ENCODE measurements at regions not wholly inside any gene's neighbourhood (a gene's known extent, or its start where the extent isn't known, plus 50 kb on each side); places are given as distances from the start of the nearest gene placed in this dataset.

GRCh38 chr2:41859615-41860514, 188.0 kb upstream of the PKDCC start:
- DNase-seq, result no peak
- Histone ChIP-seq H3K4me3 (ENCODE audit: low read length) (no peak overlapping the region), H3K4me1 (ENCODE audit: control insufficient read depth, insufficient read depth, low read length) (no peaks in the 10 kb centered on the region), H3K27me3 (ENCODE audit: control insufficient read depth, insufficient read depth, low read length) (peaks cover 3% of the 10 kb centered on the region), H3K9me3 (replicated peaks; ENCODE audit: control insufficient read depth, low read depth, low read length) (no peaks in the 10 kb centered on the region), H3K27ac (ENCODE audit: low read length) (no peak overlapping the region), H3K36me3 (ENCODE audit: control insufficient read depth, insufficient read depth, low read length) (no peaks in the 10 kb centered on the region)
- WGBS (ENCODE audit: insufficient coverage), result no CpG with 5 or more reads among the region's 9 CpGs

GRCh38 chr2:41863062-41863461, 184.8 kb upstream of the PKDCC start:
- Histone ChIP-seq H3K4me1 (ENCODE audit: control insufficient read depth, insufficient read depth, low read length) (no peaks in the 10 kb centered on the region), H3K9me3 (replicated peaks; ENCODE audit: control insufficient read depth, low read depth, low read length) (no peaks in the 10 kb centered on the region)

GRCh38 chr2:41865263-41865662, 182.6 kb upstream of the PKDCC start:
- Histone ChIP-seq H3K9me3 (replicated peaks; ENCODE audit: control insufficient read depth, low read depth, low read length) (no peaks in the 10 kb centered on the region), H3K27ac (ENCODE audit: low read length) (no peak overlapping the region), H3K27me3 (ENCODE audit: control insufficient read depth, insufficient read depth, low read length) (peaks cover 3% of the 10 kb centered on the region), H3K36me3 (ENCODE audit: control insufficient read depth, insufficient read depth, low read length) (no peaks in the 10 kb centered on the region), H3K4me1 (ENCODE audit: control insufficient read depth, insufficient read depth, low read length) (peaks cover 5% of the 10 kb centered on the region), H3K4me3 (ENCODE audit: low read length) (no peak overlapping the region)
- WGBS (ENCODE audit: insufficient coverage), result 80% methylated on average over 2 of the region's 3 CpGs
- DNase-seq, result no peak

More at GRCh38 chr2:41863062-41863461, 184.8 kb upstream of the PKDCC start:
- Histone ChIP-seq H3K36me3 (ENCODE audit: control insufficient read depth, insufficient read depth, low read length) (no peaks in the 10 kb centered on the region), H3K4me3 (ENCODE audit: low read length) (no peak overlapping the region), H3K27me3 (ENCODE audit: control insufficient read depth, insufficient read depth, low read length) (peaks cover 3% of the 10 kb centered on the region), H3K27ac (ENCODE audit: low read length) (no peak overlapping the region)
- WGBS (ENCODE audit: insufficient coverage), result 83% methylated on average over 1 of the region's 2 CpGs
- DNase-seq, result no peak

GRCh38 chr2:41867553-41867952, 180.3 kb upstream of the PKDCC start:
- Histone ChIP-seq H3K4me1 (ENCODE audit: control insufficient read depth, insufficient read depth, low read length) (peaks cover 20% of the 10 kb centered on the region), H3K27ac (ENCODE audit: low read length) (no peak overlapping the region), H3K9me3 (replicated peaks; ENCODE audit: control insufficient read depth, low read depth, low read length) (no peaks in the 10 kb centered on the region), H3K27me3 (ENCODE audit: control insufficient read depth, insufficient read depth, low read length) (peaks cover 3% of the 10 kb centered on the region), H3K36me3 (ENCODE audit: control insufficient read depth, insufficient read depth, low read length) (no peaks in the 10 kb centered on the region), H3K4me3 (ENCODE audit: low read length) (no peak overlapping the region)
- WGBS (ENCODE audit: insufficient coverage), result 79% methylated on average over 3 of the region's 3 CpGs
- no peak for DNase-seq

- H3K27ac ChIP-seq (ENCODE audit: low read length), result peak overlapping the region; percentile 24
- peaks cover 23% of the 10 kb centered on the region for H3K4me1 ChIP-seq (ENCODE audit: control insufficient read depth, insufficient read depth, low read length)
- 78% methylated on average over 1 of the region's 3 CpGs for WGBS (ENCODE audit: insufficient coverage)
- DNase-seq, result peak; percentile 83
- H3K9me3 ChIP-seq (replicated peaks; ENCODE audit: control insufficient read depth, low read depth, low read length), result no peaks in the 10 kb centered on the region
- no peak overlapping the region for H3K4me3 ChIP-seq (ENCODE audit: low read length)
- H3K27me3 ChIP-seq (ENCODE audit: control insufficient read depth, insufficient read depth, low read length), result no peaks in the 10 kb centered on the region
- H3K36me3 ChIP-seq (ENCODE audit: control insufficient read depth, insufficient read depth, low read length), result no peaks in the 10 kb centered on the region
Measured at GRCh38 chr2:41869542-41870264, 178.1 kb upstream of the PKDCC start.

- Histone ChIP-seq H3K9me3 (replicated peaks; ENCODE audit: control insufficient read depth, low read depth, low read length) (no peaks in the 10 kb centered on the region), H3K4me3 (ENCODE audit: low read length) (no peak overlapping the region), H3K27ac (ENCODE audit: low read length) (peak overlapping the region; percentile 24), H3K36me3 (ENCODE audit: control insufficient read depth, insufficient read depth, low read length) (no peaks in the 10 kb centered on the region), H3K27me3 (ENCODE audit: control insufficient read depth, insufficient read depth, low read length) (no peaks in the 10 kb centered on the region), H3K4me1 (ENCODE audit: control insufficient read depth, insufficient read depth, low read length) (peaks cover 23% of the 10 kb centered on the region)
- 80% methylated on average over 6 of the region's 6 CpGs for WGBS (ENCODE audit: insufficient coverage)
- DNase-seq, result peak; percentile 48
Measured at GRCh38 chr2:41870265-41870585, 177.6 kb upstream of the PKDCC start.

GRCh38 chr2:41871080-41871479, 176.7 kb upstream of the PKDCC start:
- H3K27ac ChIP-seq (ENCODE audit: low read length), result no peak overlapping the region
- no peaks in the 10 kb centered on the region for H3K36me3 ChIP-seq (ENCODE audit: control insufficient read depth, insufficient read depth, low read length)
- no peaks in the 10 kb centered on the region for H3K9me3 ChIP-seq (replicated peaks; ENCODE audit: control insufficient read depth, low read depth, low read length)
- H3K4me1 ChIP-seq (ENCODE audit: control insufficient read depth, insufficient read depth, low read length), result peaks cover 23% of the 10 kb centered on the region
- no peaks in the 10 kb centered on the region for H3K27me3 ChIP-seq (ENCODE audit: control insufficient read depth, insufficient read depth, low read length)
- WGBS (ENCODE audit: insufficient coverage), result 21% methylated on average over 8 of the region's 9 CpGs
- DNase-seq, result peak; percentile 75
- H3K4me3 ChIP-seq (ENCODE audit: low read length), result no peak overlapping the region

- Histone ChIP-seq H3K36me3 (ENCODE audit: control insufficient read depth, insufficient read depth, low read length) (no peaks in the 10 kb centered on the region), H3K27me3 (ENCODE audit: control insufficient read depth, insufficient read depth, low read length) (no peaks in the 10 kb centered on the region), H3K4me1 (ENCODE audit: control insufficient read depth, insufficient read depth, low read length) (peaks cover 23% of the 10 kb centered on the region), H3K9me3 (replicated peaks; ENCODE audit: control insufficient read depth, low read depth, low read length) (no peaks in the 10 kb centered on the region), H3K4me3 (ENCODE audit: low read length) (no peak overlapping the region), H3K27ac (ENCODE audit: low read length) (no peak overlapping the region)
- WGBS (ENCODE audit: insufficient coverage), result 33% methylated on average over 1 of the region's 3 CpGs
- DNase-seq, result no peak
Measured at GRCh38 chr2:41872646-41873045, 175.2 kb upstream of the PKDCC start.

GRCh38 chr2:41873102-41874031, 174.5 kb upstream of the PKDCC start:
- DNase-seq, result peak; percentile 41
- Histone ChIP-seq H3K27ac (ENCODE audit: low read length) (no peak overlapping the region), H3K27me3 (ENCODE audit: control insufficient read depth, insufficient read depth, low read length) (no peaks in the 10 kb centered on the region), H3K9me3 (replicated peaks; ENCODE audit: control insufficient read depth, low read depth, low read length) (no peaks in the 10 kb centered on the region), H3K4me1 (ENCODE audit: control insufficient read depth, insufficient read depth, low read length) (peaks cover 28% of the 10 kb centered on the region), H3K36me3 (ENCODE audit: control insufficient read depth, insufficient read depth, low read length) (no peaks in the 10 kb centered on the region), H3K4me3 (ENCODE audit: low read length) (no peak overlapping the region)
- no CpG with 5 or more reads among the region's 4 CpGs for WGBS (ENCODE audit: insufficient coverage)

All from muscle of leg (tissue), 3 donors.